ENCODE measurements at regions not wholly inside any gene's neighbourhood (a gene's known extent, or its start where the extent isn't known, plus 50 kb on each side); places are given as distances from the start of the nearest gene placed in this dataset.

DNA sequence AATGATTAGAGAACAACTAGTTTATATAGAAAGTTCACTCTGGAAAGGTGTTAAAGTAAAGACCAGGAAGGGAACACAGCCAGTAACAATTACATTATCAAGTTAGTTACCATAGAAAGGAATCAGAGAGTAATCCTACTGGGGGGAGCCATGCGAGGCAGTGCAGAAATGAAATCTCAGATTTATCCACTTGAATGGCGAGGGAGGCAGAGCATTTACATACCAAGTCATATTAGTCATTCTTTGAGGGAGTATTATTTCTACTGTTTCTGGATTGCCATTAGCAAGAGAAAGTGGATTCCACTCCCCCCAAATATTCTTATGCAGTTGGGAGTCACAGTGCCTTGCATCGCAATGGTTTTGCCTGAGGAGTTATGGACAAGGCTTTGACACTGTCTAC lies 472.7 kb upstream of the TRIB2 start:
- no peak for DNase-seq (ENCODE audit: low read depth in 2 of 2, low spot score in 1 of 2)

DNA sequence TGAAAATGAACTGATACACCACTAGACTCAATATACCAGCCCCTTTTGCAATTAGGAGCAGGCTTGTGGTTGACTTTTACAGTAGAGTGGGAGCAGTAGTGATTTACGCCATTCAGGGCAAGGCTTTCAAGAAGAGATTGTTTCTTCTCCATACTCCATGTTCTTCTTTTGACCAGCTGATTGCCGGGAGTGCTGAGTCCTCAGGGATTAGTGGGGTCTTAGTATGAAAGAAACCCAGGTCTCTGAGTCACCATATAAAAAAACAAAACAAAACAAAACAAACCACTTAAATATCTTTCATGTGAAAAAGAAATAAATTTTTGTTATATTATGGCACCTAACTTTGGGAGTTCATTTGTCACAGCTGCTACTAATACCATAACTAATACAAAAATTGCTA lies 465.6 kb upstream of the TRIB2 start:
- no peak for DNase-seq (ENCODE audit: low read depth in 2 of 2, low spot score in 1 of 2)

DNA sequence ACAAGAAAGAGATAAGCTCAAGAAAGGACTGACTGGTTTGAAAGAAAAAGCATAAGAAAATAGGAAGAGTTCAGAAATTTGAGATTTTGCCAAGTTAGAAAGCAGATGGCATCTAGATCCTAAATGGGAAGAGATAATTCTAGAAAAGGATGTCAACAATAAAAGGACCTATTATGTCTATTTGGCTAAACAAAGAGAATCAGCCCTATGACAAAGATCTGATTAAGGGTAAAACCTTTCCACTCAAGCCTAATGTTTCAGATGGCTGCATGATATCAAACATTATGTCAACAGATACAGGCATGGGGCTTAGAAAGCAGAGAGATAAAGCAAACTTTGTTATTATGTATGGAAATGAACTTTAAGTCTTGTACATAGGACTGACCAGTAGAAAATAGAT lies 465.0 kb upstream of the TRIB2 start:
- DNase-seq (ENCODE audit: low read depth in 2 of 2, low spot score in 1 of 2), result no peak

- no peak for DNase-seq (ENCODE audit: low read depth in 2 of 2, low spot score in 1 of 2)
These were observed 463.5 kb upstream of the TRIB2 start for GRCh38 chr2:12253167-12253778.

DNA sequence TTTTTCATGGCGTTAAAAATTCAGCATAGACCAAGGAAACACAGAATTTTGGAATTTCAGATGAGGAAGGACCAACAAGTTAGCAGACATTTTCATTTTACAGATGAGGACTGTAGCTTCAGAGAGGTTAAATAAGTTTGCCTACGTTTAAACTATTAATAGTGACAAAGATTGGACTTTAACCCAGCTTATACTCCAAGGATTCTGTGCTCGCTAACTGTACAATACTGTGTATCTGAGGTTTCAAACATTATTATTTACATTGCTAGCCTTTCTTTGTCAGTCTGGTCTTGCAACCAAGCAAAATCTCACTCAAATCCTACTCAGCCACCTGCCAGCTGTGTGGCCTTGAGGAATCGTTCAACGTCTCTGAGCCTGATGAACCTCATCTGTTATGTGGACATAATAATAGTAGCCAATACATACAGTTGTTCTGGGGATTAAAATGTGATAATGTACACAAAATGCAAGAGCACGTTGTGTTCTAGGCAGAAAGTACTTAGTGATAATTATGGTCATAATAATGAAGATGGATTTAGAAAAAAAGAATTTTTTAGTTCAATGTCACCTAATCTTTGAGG lies 462.4 kb upstream of the TRIB2 start:
- DNase-seq (ENCODE audit: low read depth in 2 of 2, low spot score in 1 of 2), result no peak

GRCh38 chr2:12256206-12256605 lies 460.5 kb upstream of the TRIB2 start:
- DNase-seq (ENCODE audit: low read depth in 2 of 2, low spot score in 1 of 2), result no peak

DNA sequence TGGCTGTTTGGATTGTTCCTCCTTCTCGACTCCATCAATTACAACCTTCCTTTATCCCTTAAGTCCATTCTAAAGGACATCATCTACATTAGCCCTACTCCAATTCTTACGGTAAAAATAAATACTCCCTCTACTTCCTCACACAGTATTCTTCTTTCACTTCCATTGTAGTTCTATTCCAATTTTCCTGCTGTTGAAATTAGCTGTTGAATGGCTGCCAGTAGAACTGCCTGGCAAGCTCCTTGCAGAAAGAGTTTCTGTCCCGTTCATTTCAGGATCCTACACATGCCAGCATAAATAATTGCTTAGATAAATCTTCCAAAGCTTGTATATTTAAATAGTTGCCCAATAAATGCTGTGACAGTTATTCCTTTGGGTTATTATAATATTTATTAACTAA lies 459.3 kb upstream of the TRIB2 start:
- DNase-seq (ENCODE audit: low read depth in 2 of 2, low spot score in 1 of 2), result no peak

- DNase-seq (ENCODE audit: low read depth in 2 of 2, low spot score in 1 of 2), result no peak
These were observed 457.2 kb upstream of the TRIB2 start for GRCh38 chr2:12259493-12259892.

DNA sequence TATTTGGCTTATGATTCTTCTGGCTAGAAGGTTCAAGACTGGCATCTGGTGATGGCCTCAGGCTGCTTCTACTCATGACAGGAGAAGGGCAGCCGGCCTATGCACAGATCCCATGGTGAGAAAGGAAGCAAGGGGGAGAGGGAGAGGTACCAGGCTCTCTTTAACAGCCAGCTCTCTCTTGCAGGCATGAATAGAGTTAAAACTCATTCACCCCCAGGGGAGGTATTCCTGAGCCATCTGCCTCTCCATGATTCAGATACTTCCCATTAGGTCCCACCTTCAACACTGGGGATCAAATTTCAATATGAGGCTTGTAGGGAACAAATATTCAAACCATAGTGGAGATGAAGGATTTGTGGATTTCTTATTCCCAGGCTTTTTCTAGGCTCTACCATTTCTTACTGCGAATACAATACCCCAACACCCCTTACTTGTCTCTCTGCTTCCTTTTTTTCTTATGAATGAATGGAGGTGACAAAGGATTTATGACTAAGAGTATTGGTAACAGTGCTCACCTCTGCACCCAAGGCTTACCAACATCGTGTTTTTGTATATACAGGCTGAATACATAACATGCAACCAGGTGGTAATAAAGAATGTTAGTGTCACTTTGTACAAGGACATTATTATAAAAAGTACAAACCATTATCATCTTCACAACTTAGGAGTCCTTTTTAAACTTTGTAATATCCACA lies 454.6 kb upstream of the TRIB2 start:
- DNase-seq (ENCODE audit: low read depth in 2 of 2, low spot score in 1 of 2), result no peak

- no peak for DNase-seq (ENCODE audit: low read depth in 2 of 2, low spot score in 1 of 2)
These were observed 453.9 kb upstream of the TRIB2 start for GRCh38 chr2:12262681-12263436.

- no peak for DNase-seq (ENCODE audit: low read depth in 2 of 2, low spot score in 1 of 2)
These were observed 453.0 kb upstream of the TRIB2 start for GRCh38 chr2:12263730-12264129.

DNA sequence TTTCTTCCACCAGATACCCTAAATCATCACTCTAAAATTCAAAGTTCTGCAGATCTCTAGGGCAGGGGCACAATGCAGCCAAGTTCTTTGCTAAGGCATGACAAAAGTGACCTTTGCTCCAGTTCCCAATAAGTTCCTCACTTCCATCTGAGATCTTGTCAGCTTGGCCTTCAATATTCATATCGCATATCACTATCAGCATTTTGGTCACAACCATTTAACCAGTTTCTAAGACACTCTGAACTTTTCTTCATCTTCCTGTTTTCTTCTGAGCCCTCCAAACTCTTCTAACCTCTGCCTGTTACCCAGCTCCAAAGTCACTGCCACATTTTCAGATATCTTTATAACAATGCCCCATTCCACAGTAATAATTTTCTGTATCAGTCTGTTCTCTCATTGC lies 452.6 kb upstream of the TRIB2 start:
- DNase-seq (ENCODE audit: low read depth in 2 of 2, low spot score in 1 of 2), result no peak

GRCh38 chr2:12265646-12266045 lies 451.1 kb upstream of the TRIB2 start:
- DNase-seq (ENCODE audit: low read depth in 2 of 2, low spot score in 1 of 2), result no peak

DNA sequence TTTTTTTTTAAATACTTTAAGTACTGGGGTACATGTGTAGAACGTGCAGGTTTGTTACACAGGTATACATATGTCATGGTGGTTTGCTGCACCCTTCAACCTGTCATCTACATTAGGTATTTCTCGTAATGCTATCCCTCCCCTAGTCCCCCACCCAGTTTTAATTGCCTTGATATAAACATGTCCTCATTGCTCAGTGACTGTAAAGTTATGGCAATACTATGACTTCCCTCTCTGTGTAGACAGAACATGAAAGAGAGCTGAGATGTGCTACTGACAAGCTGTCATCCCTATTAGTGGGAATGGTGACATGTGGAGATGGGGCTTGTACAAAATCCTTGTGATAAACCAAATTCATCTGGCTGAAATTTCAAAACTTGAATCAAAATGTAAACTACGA lies 449.7 kb upstream of the TRIB2 start:
- no peak for DNase-seq (ENCODE audit: low read depth in 2 of 2, low spot score in 1 of 2)

DNA sequence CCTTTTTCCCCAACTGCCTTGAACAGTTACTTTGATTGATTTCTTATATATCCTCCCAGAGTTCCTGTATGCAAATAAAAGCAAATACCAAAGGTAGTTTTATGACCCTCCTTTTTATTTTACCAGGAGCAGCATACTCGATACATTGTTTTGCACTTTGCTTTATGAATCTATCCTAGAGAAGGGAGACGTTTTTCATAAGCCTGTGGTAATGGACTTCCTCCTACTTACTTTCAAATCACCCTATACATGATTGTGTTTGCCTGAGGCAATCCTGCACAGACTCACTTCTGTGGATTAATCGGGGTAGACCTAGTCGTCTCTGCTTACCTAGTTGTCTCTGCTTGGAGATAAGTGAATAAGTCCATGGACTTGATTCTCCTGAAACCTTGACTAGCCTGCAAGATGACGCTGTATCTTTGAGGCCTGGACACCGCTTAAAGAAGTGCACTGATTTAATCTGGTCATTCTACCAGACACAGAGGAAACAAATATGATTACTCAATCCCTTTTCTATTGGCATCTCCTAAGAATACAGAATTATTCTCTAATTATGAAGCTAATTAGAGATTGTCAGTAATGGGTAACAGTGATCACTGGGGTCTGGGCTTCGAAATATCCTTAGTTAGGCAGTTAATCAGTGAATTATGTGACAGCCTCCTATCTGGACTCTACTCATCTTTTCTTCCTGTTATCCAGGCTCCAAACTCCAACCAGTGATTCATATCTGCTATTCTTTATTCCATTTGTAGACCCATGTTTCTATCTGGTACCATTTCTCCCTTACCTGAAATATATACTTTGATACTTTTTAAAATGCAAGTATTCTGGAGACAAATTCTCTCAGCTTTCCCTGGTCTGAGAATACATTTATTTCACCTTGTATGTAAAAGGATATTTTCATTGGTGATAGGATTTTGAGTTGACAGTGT lies 447.4 kb upstream of the TRIB2 start:
- DNase-seq (ENCODE audit: low read depth in 2 of 2, low spot score in 1 of 2), result no peak

- DNase-seq (ENCODE audit: low read depth in 2 of 2, low spot score in 1 of 2), result no peak
These were observed 445.7 kb upstream of the TRIB2 start for GRCh38 chr2:12270876-12271588.

DNA sequence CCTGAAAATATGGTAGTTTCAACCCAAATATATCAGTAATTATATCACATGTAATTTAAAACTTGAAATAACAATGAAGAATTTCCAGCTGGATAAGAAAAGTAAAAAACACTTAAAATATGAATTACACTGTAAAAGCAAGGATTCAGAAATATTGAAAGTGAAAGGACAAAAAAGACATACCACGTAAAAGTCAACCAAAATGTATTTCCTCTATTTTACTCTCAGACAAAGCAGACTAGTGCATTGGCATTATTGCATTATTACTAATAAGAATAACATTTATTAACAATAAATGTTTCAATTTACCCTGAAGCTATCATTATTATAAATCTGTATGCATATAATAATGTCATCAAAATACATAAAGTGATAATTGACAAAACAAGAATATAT lies 445.1 kb upstream of the TRIB2 start:
- DNase-seq (ENCODE audit: low read depth in 2 of 2, low spot score in 1 of 2), result no peak

DNA sequence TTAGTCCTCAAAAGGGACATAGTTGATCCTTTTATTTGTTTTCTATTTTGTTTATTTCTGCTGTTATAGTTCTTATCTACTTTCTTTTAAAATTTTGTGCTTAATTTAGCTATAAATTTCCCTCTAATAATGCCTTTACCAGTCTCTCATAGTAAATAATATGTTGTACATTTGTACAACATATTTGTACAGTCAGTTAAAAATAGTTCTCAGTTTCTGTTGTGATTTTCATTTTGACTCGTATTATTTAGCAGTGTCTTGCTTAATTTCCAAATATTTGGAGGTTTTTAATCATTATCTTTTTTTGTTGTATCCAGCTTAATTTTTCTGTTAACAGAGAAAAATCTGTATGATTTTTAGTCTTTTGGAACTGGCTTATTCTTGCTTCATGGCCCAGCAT lies 443.6 kb upstream of the TRIB2 start:
- DNase-seq (ENCODE audit: low read depth in 2 of 2, low spot score in 1 of 2), result no peak

GRCh38 chr2:12274591-12274990 lies 442.1 kb upstream of the TRIB2 start:
- no peak for DNase-seq (ENCODE audit: low read depth in 2 of 2, low spot score in 1 of 2)

DNA sequence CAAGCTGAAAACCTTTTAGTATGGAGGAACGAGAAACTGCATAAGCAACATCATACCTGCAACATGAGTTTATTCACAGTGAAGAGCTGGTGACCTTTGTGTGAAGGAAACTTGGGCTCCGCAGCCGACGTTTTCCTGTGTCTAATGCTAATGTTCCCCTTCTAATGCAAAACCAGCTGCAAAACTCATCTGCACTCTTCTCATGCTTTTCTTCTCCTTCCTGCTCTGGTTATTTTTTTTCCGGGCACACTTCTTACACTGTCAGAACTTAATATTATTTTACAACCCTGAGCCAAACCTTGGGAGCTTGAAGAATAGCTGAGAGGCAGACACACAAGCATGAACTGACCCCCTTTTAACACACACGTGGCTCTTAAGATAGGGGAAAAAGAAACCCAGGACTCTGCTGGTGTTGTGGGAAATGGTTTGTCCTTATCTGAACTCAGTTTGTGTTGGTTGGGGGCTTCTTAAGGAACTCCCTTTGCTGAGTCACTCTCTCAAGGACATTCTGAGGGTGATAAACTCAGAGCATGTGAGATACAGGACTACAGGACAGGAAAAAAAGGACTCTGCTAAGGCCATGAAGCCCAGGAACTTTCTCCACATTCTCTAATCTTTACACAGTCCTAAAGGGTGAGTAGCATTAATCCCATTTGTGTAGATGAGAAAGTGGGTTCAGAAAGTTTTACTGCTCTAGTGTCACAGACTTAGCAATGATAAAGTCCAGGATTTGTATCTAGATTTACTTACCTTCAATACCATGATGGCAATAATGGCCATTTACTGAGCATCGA lies 439.3 kb upstream of the TRIB2 start:
- DNase-seq (ENCODE audit: low read depth in 2 of 2, low spot score in 1 of 2), result no peak
